HuH-7.5 (cell line): ENCODE measurements at regions not wholly inside any gene's neighbourhood (a gene's known extent, or its start where the extent isn't known, plus 50 kb on each side); places are given as distances from the start of the nearest gene placed in this dataset.
"Not testable (repeated sequence)": the region's sequence is repeated elsewhere in the genome, so short reads cannot be mapped to it uniquely, and the experiment has no call there.

Experiments used
- DNase-seq: peaks from one replicate; pipeline ENCODE4 v3.0.0; 2011; ENCODE audit warnings: low spot score

- no peak for DNase-seq
These were observed 51.5 kb upstream of the DDR1 start for GRCh38 chr6:30832864-30833263.

DNA sequence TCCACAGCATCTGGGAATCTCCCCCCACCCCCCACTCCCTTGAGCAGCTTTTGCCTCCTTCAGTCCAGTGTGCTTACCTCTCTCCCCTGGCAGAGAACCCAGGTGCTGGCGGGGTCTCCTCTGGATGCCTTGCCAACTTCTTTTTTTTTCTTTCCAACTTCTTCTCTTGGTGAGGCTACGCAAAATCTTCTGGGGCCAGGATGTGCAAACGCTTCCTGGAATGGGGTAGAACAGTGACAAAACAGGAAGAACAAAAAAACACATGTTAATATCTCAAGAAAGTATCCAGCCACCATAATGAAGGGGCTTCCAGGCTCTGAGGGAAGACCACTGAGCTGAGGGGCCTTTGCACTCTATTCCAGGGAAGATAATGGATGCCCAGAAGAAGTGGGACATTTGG is 53.9 kb upstream of the DDR1 start:
- no peak for DNase-seq

DNA sequence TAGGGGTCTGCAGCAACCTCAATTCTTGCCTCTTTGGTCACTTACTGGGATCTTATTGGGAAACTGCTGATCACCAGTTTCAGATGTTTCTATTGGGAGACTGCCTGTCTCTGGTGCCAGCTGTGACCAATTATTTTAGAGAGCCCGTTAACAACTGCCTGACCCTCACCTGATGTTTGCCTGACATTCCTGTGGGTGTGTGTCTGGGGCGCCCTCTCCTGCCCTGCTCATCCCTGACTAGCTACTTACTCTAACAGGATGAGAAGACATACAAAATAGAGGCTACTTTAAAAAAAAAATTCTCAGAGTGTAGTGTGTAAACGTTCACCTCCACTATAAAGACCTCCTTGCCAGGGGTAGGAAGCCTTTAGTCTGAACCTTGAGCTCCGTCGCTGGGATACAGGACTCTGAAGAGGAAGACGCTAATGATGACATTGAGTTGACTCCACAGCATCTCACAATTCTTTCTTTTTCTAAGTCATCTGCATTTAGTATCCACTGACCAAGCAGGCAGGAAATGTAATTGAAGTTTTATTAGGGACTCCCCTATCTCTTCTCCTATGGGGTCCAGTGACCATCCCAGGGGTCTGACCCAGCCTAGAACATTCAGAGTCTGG is 54.6 kb upstream of the DDR1 start:
- no peak for DNase-seq

DNA sequence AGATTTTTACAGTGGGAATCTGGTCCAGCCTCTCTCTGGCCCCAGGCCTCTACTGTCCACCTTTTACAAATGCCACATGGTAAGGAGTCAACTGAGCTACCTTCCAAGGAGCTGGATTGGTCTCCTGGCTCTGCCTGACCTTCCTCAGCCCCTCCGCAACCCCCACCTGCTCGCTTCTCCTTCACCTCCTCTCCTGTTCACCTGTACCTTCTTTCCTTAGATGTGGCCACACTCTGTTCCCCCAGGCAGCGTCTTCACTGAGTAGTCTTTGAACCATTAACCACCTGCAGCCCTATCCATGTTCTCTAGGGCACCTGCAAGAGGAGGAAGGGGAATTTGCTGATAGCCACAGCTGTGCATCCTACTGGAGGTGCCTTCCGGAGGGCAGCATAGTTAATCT is 55.3 kb upstream of the DDR1 start:
- DNase-seq, result no peak

DNA sequence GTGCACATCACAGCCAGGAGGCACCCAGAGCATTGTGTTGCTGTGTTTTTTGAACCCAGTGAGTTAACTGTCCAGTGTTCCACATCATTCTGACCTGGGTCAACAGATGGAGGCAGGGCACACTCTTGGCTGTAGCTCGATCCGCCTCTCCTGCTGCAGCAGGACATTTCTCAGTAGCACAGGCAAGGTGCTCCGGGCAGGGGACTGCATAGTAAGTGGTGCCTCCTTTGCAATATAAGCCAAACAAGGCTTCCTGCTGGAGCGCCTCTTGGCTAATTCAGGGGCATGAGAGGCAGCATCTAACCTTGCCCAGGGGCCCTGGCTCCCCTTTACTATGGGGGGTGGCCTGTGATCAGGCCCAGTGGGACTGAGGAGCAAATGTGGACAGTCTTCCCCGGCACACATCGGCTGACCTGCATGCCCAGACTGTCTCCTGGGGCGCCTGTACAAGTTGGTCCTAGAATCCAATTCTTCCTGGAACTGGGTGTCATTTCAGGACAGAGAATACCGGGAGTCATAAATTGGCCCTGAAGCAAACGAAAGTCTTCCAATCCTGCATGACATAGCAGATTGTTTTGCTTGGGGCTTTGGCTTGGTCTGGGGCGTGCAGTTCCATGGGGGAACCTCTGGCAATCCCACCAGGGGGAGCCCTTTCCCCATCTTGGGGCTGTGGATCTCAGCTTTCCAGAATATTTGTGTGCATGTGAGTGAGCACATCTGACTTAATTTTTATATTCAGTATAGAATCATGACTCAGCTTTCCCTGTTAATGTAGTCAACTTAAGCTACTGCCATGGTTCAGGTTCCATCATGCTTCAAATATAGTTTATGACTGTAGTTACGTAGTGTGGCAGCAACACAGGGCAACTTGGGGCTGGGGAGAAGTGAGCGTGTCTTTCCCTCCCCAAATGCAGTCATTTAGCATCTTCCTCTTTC is 56.0 kb upstream of the DDR1 start:
- peak; percentile 48 for DNase-seq

GRCh38 chr6:30826961-30827342 is 57.4 kb upstream of the DDR1 start:
- DNase-seq, result no peak

GRCh38 chr6:30824698-30825097 is 59.6 kb upstream of the DDR1 start:
- no peak for DNase-seq

DNA sequence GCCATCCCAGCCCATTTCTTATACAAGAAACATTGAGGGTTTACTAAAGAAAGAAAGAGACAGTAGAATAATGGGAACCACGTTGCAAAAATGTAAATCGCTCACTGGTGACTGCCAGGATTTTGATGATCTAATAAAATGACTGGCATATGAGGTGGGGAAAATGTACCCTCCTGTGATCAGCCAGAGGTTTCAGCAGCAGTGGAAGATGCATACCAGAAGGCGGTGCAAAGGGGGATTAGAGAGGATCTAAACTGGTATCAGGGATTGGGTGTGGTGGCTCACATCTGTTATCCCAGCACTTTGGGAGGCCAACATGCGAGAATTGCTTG is 60.8 kb upstream of the DDR1 start:
- DNase-seq, result no peak

- no peak for DNase-seq
These were observed 62.2 kb upstream of the DDR1 start for GRCh38 chr6:30821862-30822784.

GRCh38 chr6:30820193-30820592 is 64.1 kb upstream of the DDR1 start:
- DNase-seq, result no peak

GRCh38 chr6:30819297-30819917 is 64.9 kb upstream of the DDR1 start:
- no peak for DNase-seq

DNA sequence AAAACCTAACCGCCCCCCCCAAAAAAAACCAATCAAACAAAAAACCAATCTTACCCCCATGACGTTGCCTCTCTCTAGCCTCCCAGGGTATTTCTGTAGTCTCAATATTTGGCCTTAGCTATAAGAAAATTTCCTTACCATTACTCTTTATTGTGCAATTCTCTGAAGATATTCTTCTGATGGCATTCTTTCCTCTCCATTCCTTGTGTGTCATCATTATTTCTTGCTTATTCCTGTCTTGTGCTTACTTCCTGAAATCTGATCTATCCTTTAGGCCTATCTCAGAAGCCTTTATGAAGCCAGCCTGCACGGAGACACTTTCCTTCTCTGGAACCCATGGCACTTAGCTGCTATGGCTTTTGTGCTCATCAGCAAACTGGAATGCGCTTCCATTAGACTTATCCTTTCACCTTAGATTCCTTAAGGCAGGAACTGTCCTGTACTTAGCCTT is 65.9 kb upstream of the DDR1 start:
- no peak for DNase-seq

GRCh38 chr6:30816791-30817739 is 67.3 kb upstream of the DDR1 start:
- no peak for DNase-seq

GRCh38 chr6:30816296-30816695 is 68.0 kb upstream of the DDR1 start:
- not testable (repeated sequence) for DNase-seq

DNA sequence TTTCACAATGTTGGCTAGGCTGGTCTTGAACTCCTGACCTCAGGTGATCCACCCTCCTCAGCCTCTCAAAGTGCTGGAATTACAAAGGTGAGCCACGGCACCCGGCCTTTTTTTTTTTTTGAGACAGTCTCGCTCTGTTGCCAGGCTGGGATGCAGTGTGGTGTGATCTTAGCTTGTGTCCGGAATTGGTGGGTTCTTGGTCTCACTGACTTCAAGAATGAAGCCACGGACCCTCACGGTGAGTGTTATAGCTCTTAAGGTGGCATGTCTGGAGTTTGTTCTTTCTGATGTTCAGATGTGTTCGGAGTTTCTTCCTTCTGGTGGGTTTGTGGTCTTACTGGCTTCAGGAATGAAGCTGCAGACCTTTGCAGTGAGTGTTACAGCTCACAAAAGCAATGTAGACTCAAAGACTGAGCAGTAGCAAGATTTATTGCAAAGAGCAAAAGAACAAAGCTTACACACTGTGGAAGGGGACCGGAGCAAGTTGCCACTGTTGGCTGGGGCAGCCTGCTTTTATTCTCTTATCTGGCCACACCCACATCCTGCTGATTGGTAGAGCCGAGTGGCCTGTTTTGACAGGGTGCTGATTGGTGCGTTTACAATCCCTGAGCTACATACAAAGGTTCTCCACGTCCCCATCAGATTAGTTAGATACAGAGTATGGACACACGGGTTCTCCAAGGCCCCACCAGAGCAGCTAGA is 69.1 kb upstream of the DDR1 start:
- DNase-seq, result not testable (repeated sequence)

GRCh38 chr6:30814146-30815040 is 69.9 kb upstream of the DDR1 start:
- no peak for DNase-seq

DNA sequence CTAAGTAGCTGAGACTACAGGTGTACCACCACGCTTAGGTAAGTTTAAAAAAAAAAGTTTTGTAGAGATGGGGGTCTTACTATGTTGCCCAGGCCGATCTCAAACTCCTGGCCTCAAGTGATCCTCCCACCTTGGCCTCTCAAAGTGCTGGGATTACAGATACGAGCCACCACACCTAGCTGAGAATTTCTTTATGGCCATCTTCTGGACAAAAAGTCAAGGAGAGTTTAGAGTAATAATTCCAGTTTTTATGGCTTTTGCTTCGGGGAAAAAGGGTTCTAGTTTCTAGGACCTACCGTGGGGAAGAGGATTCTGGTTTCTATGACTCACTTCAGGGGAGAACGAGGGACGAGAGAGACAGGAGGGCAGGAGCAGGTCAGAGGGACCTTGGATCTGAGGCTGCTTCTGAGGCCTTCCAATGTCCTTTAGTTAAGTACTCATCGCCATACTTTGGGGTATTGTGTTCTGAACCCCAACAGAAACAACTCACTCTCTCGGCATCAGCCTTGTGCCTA is 69.3 kb upstream of the IER3 start:
- no peak for DNase-seq

DNA sequence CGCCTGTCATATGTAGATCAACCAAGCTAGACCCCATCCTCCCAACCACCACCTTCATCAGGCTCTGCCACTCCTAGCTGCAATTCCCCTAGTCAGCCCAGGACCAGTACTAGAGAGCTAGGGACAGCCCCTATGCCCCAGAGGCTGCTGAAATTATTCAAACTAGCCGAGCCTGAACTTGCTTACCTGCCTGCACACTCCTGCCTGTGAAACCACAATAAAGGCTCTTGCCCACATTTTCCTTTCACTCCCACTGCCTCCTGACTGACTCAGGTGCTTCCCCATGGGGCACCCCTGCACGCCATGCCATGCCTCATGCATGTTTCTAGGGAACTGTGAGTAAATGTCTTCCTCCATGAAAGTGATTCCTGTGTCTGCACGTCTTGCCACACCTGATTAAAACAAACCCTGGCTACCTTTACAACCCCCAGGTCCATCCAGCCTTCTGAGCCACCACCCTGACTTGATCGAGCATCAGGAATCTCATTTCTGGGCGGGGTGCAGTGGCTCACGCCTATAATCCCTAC is 66.5 kb upstream of the IER3 start:
- no peak for DNase-seq

DNA sequence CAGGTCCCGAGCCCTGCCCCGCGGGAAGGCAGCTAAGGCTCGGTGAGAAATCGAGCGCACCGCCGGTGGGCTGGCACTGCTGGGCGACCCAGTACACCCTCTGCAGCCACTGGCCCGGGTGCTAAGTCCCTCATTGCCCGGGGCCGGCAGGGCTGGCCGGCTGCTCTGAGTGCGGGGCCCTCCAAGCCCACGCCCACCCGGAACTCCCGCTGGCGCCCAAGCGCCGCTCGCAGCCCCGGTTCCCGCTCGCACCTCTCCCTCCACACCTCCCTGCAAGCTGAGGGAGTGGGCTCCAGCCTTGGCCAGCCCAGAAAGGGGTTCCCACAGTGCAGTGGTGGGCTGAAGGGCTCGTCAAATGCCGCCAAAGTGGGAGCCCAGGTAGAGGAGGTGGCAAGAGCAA is 63.2 kb upstream of the IER3 start:
- not testable (repeated sequence) for DNase-seq
